BJ (cell line): ENCODE measurements at regions not wholly inside any gene's neighbourhood (a gene's known extent, or its start where the extent isn't known, plus 50 kb on each side); places are given as distances from the start of the nearest gene placed in this dataset.

ENCODE experiments used
- CTCF ChIA-PET: fragments of 350-600 bp; formaldehyde crosslinking; extraction: SDS; loops from one replicate; lab custom pipeline; 2021; ENCODE audit warnings: antibody characterized with exemption, inconsistent platforms; lab: Yijun Ruan, JAX
- POLR2A ChIA-PET: fragments of 300-600 bp; sonication (Branson Sonifier 250); formaldehyde crosslinking; extraction: SDS; loops from one replicate; lab custom pipeline; 2021; ENCODE audit warnings: antibody characterized with exemption; lab: Charles Lee
- DNase-seq: peaks from one replicate; pipeline ENCODE4 v3.0.0-alpha.2; 2011; ENCODE audit warnings: low read depth
- H3K27me3 ChIP-seq: 2 replicates; pipeline ENCODE4 v1.6.0; 2011; ENCODE audit warnings: low read length; ENCODE audit not compliant: control insufficient read depth, insufficient read depth
- H3K36me3 ChIP-seq: 2 replicates; pipeline ENCODE4 v1.5.1; 2011; ENCODE audit warnings: low read length; ENCODE audit not compliant: control insufficient read depth, insufficient read depth
- H3K4me3 ChIP-seq: 2 replicates; pipeline ENCODE4 v1.5.1; 2011; ENCODE audit warnings: low read depth, mild to moderate bottlenecking, control low read depth, low read length
- CTCF ChIP-seq: IDR thresholded peaks from 2 replicates; pipeline ENCODE4 v1.5.1; 2011; ENCODE audit warnings: low read depth, mild to moderate bottlenecking, control low read depth, inconsistent platforms, low read length, moderate library complexity; ENCODE audit not compliant: insufficient read depth

- TF ChIP-seq CTCF: no peak
- CTCF ChIA-PET: interaction anchor here (0.6 kb wide), 1 partner anchor 312 kb away, joined by 3 read pairs; no protein-coding TSS in a partner anchor
- no peak for DNase-seq
- POLR2A ChIA-PET: no interaction called here
- no peaks in the 10 kb centered on the region for H3K27me3 ChIP-seq
- no peaks in the 10 kb centered on the region for H3K36me3 ChIP-seq
- no peak overlapping the region for H3K4me3 ChIP-seq
These were observed 144.0 kb upstream of the ZC3H15 start for GRCh38 chr2:186342029-186342428.

GRCh38 chr2:186345745-186346144 is 140.3 kb upstream of the ZC3H15 start:
- no peak for DNase-seq
- ChIA-PET CTCF (no interaction called here), POLR2A (no interaction called here)
- H3K36me3 ChIP-seq: no peaks in the 10 kb centered on the region
- no peaks in the 10 kb centered on the region for H3K27me3 ChIP-seq
- no peak overlapping the region for H3K4me3 ChIP-seq
- no peak for TF ChIP-seq CTCF

- POLR2A ChIA-PET: no interaction called here
- no peak overlapping the region for H3K4me3 ChIP-seq
- no peak for DNase-seq
- no peak for TF ChIP-seq CTCF
- CTCF ChIA-PET: no interaction called here
- no peaks in the 10 kb centered on the region for H3K27me3 ChIP-seq
- H3K36me3 ChIP-seq: no peaks in the 10 kb centered on the region
These were observed 139.8 kb upstream of the ZC3H15 start for GRCh38 chr2:186346216-186346615.

GRCh38 chr2:186347472-186347871 is 138.6 kb upstream of the ZC3H15 start:
- CTCF ChIA-PET: no interaction called here
- POLR2A ChIA-PET: no interaction called here
- TF ChIP-seq CTCF: no peak
- Histone ChIP-seq H3K36me3 (no peaks in the 10 kb centered on the region), H3K4me3 (no peak overlapping the region), H3K27me3 (no peaks in the 10 kb centered on the region)
- DNase-seq: no peak

GRCh38 chr2:186348200-186348599 is 137.9 kb upstream of the ZC3H15 start:
- TF ChIP-seq CTCF: no peak
- ChIA-PET POLR2A (no interaction called here), CTCF (no interaction called here)
- Histone ChIP-seq H3K27me3 (no peaks in the 10 kb centered on the region), H3K36me3 (no peaks in the 10 kb centered on the region), H3K4me3 (no peak overlapping the region)
- DNase-seq: no peak
